H1 (cell line): ENCODE measurements at regions not wholly inside any gene's neighbourhood (a gene's known extent, or its start where the extent isn't known, plus 50 kb on each side); places are given as distances from the start of the nearest gene placed in this dataset.

ENCODE experiments used
- CTCF ChIA-PET: fragments of 300-600 bp; sonication (Branson Sonifier 250); formaldehyde crosslinking; loops from one replicate; lab custom pipeline; 2021; ENCODE audit not compliant: partially characterized antibody; lab: Charles Lee
- POLR2A ChIA-PET: fragments of 300-600 bp; sonication (Branson Sonifier 250); formaldehyde crosslinking; loops from one replicate; lab custom pipeline; 2021; ENCODE audit warnings: inconsistent platforms; ENCODE audit not compliant: partially characterized antibody; lab: Charles Lee
- DNase-seq, 2 experiments: peaks; one replicate each; pipeline versions ENCODE4 v3.0.0 to v3.0.0-alpha.2; 2010 to 2022; ENCODE audit warnings: low spot score in 2 of 2, low read depth in 1 of 2, mixed read lengths in 1 of 2
- FAIRE-seq: peaks from 2 replicates; lab custom pipeline; 2011; peaks lifted over from hg19 to GRCh38; lab: Jason Lieb, UNC
- H2AFZ ChIP-seq: 2 replicates; pipeline ENCODE4 v1.8.1; 2012; ENCODE audit warnings: low read length, inconsistent platforms
- H2AK5ac ChIP-seq: 2 replicates; pipeline ENCODE4 v1.6.1; 2013; ENCODE audit warnings: low read depth, low read length
- H2BK120ac ChIP-seq: replicated peaks from 2 replicates; pipeline ENCODE3; 2013; ENCODE audit warnings: low read depth, low read length, inconsistent platforms
- H2BK12ac ChIP-seq: 2 replicates; pipeline ENCODE4 v1.6.1; 2013; ENCODE audit warnings: low read depth, low read length
- H2BK15ac ChIP-seq: 2 replicates; pipeline ENCODE4 v1.6.1; 2013; ENCODE audit warnings: low read length
- H2BK20ac ChIP-seq: 2 replicates; pipeline ENCODE4 v1.6.1; 2013; ENCODE audit warnings: low read length
- H2BK5ac ChIP-seq: 2 replicates; pipeline ENCODE4 v1.6.1; 2013; ENCODE audit warnings: low read depth, low read length
- H3K14ac ChIP-seq: 2 replicates; pipeline ENCODE4 v1.6.1; 2013; ENCODE audit warnings: inconsistent platforms; ENCODE audit not compliant: insufficient read length
- H3K18ac ChIP-seq: 2 replicates; pipeline ENCODE4 v1.6.1; 2013; ENCODE audit warnings: low read length; ENCODE audit errors: extremely low read depth
- H3K23ac ChIP-seq: 2 replicates; pipeline ENCODE4 v1.6.1; 2013; ENCODE audit warnings: inconsistent platforms; ENCODE audit not compliant: insufficient read length
- H3K23me2 ChIP-seq: 2 replicates; pipeline ENCODE4 v1.6.1; 2013; ENCODE audit warnings: low read depth, low read length
- H3K27ac ChIP-seq: 2 replicates; pipeline ENCODE4 v1.6.1; 2011; ENCODE audit warnings: low read depth, low read length, inconsistent platforms
- H3K27me3 ChIP-seq, 4 experiments: replicated peaks in 1 of 4; 1 replicate in 1 of 4; 2 replicates in 3 of 4; pipeline versions ENCODE4 v1.6.1 to v1.8.1; 2011 to 2013; ENCODE audit warnings: low read length in 3 of 4, mild to moderate bottlenecking in 3 of 4, inconsistent platforms in 2 of 4, mixed read lengths in 2 of 4, moderate library complexity in 1 of 4; ENCODE audit not compliant: control insufficient read depth in 3 of 4, insufficient read depth in 3 of 4; ENCODE audit errors: extremely low read depth in 1 of 4
- H3K36me3 ChIP-seq, 4 experiments: 2 replicates each; pipeline versions ENCODE4 v1.6.1 to v1.8.1; 2011 to 2013; ENCODE audit warnings: mild to moderate bottlenecking in 4 of 4, low read length in 3 of 4, moderate library complexity in 2 of 4, control low read depth in 1 of 4, inconsistent platforms in 1 of 4; ENCODE audit not compliant: insufficient read depth in 4 of 4, control insufficient read depth in 2 of 4
- H3K4ac ChIP-seq: replicated peaks from 2 replicates; pipeline ENCODE3; 2013; ENCODE audit warnings: low read length, low read depth, mixed read lengths, inconsistent platforms; ENCODE audit not compliant: insufficient read length
- H3K4me1 ChIP-seq, 4 experiments: replicated peaks in 1 of 4; 1 replicate in 1 of 4; 2 replicates in 3 of 4; pipeline versions ENCODE4 v1.6.1 to v1.8.1; 2011 to 2013; ENCODE audit warnings: low read length in 3 of 4, inconsistent platforms in 2 of 4, mixed read lengths in 1 of 4; ENCODE audit not compliant: insufficient read depth in 4 of 4, control insufficient read depth in 3 of 4
- H3K4me2 ChIP-seq, 2 experiments: 2 replicates each; pipeline versions ENCODE4 v1.6.1 to v1.8.1; 2011 to 2013; ENCODE audit warnings: low read depth in 2 of 2, low read length in 2 of 2, control low read depth in 1 of 2, inconsistent platforms in 1 of 2, mild to moderate bottlenecking in 1 of 2; ENCODE audit not compliant: insufficient read depth in 1 of 2
- H3K4me3 ChIP-seq, 4 experiments: fragments of 200-600, 300-600 bp in 1 of 4; sonication (generic), shearing (Covaris generic), sonication (Bioruptor Twin) in 1 of 4; 2 replicates each; pipeline versions ENCODE4 v1.5.1 to v1.8.1; 2011 to 2016; ENCODE audit warnings: low read length in 4 of 4, low read depth in 3 of 4, control low read depth in 2 of 4, inconsistent platforms in 2 of 4, mild to moderate bottlenecking in 2 of 4, mixed read lengths in 1 of 4, moderate library complexity in 1 of 4; ENCODE audit not compliant: insufficient read depth in 2 of 4; ENCODE audit errors: extremely low read depth in 1 of 4
- H3K56ac ChIP-seq: replicated peaks from 2 replicates; pipeline ENCODE3; 2013; ENCODE audit warnings: low read depth, mild to moderate bottlenecking, mixed read lengths, low read length, inconsistent platforms; ENCODE audit not compliant: insufficient read length
- H3K79me1 ChIP-seq: 2 replicates; pipeline ENCODE4 v1.6.1; 2013; ENCODE audit warnings: low read depth, low read length, control low read depth
- H3K79me2 ChIP-seq, 2 experiments: 2 replicates each; pipeline versions ENCODE4 v1.6.1 to v1.8.1; 2012 to 2013; ENCODE audit warnings: low read length in 2 of 2, mild to moderate bottlenecking in 2 of 2, inconsistent platforms in 1 of 2; ENCODE audit not compliant: insufficient read depth in 2 of 2, control insufficient read depth in 1 of 2
- H3K9ac ChIP-seq, 4 experiments: replicated peaks in 1 of 4; 1 replicate in 1 of 4; 2 replicates in 3 of 4; pipeline versions ENCODE4 v1.6.1 to v1.8.1; 2011 to 2013; ENCODE audit warnings: low read depth in 3 of 4, low read length in 3 of 4, control low read depth in 2 of 4, mild to moderate bottlenecking in 2 of 4, moderate library complexity in 2 of 4, inconsistent platforms in 1 of 4; ENCODE audit errors: extremely low read depth in 1 of 4
- H3K9me3 ChIP-seq, 2 experiments: 2 replicates each; pipeline versions ENCODE4 v1.6.1 to v1.8.1; 2012 to 2013; ENCODE audit warnings: mild to moderate bottlenecking in 2 of 2, moderate library complexity in 2 of 2, control low read depth in 1 of 2, inconsistent platforms in 1 of 2, low read depth in 1 of 2, low read length in 1 of 2, mixed read lengths in 1 of 2; ENCODE audit not compliant: insufficient read depth in 2 of 2
- H4K20me1 ChIP-seq, 2 experiments: replicated peaks in 1 of 2; 2 replicates each; pipeline versions ENCODE3 to v1.8.1; 2011 to 2013; ENCODE audit warnings: inconsistent platforms in 2 of 2, low read length in 2 of 2, mild to moderate bottlenecking in 1 of 2; ENCODE audit not compliant: insufficient read depth in 2 of 2, control insufficient read depth in 1 of 2
- H4K5ac ChIP-seq: 2 replicates; pipeline ENCODE4 v1.6.1; 2013; ENCODE audit warnings: low read length, low read depth, mixed read lengths, inconsistent platforms; ENCODE audit not compliant: insufficient read length
- H4K8ac ChIP-seq: 2 replicates; pipeline ENCODE4 v1.8.0; 2013; ENCODE audit warnings: mild to moderate bottlenecking, moderate library complexity, low read length, inconsistent platforms; ENCODE audit not compliant: insufficient read depth; ENCODE audit errors: extremely low read depth
- H4K91ac ChIP-seq: replicated peaks from 2 replicates; pipeline ENCODE3; 2013; ENCODE audit warnings: low read length, mixed read lengths, inconsistent platforms; ENCODE audit not compliant: insufficient read length
- BRCA1 ChIP-seq: IDR thresholded peaks from 2 replicates; pipeline ENCODE4 v1.6.1; 2012; ENCODE audit warnings: low read depth, low read length, improper control_type of control experiment
- CBX5 ChIP-seq: fragments of 300-800, 300-1000 bp; sonication (generic); IDR thresholded peaks from 2 replicates; pipeline ENCODE4 v1.7.1; 2016; ENCODE audit warnings: antibody characterized with exemption, low read length, low read depth
- EP300 ChIP-seq, 2 experiments: IDR thresholded peaks; 1 replicate in 1 of 2; 2 replicates in 1 of 2; pipeline ENCODE4 v1.6.1; 2011 to 2012; ENCODE audit warnings: low read depth in 2 of 2, low read length in 2 of 2, mild to moderate bottlenecking in 2 of 2, borderline replicate concordance in 1 of 2, inconsistent platforms in 1 of 2, moderate library complexity in 1 of 2
- EZH2 ChIP-seq: fragments of 200-600 bp; sonication (generic); IDR thresholded peaks from 2 replicates; pipeline ENCODE4 v1.7.1; 2012; ENCODE audit warnings: low read depth, mild to moderate bottlenecking, moderate library complexity, low read length, inconsistent platforms; ENCODE audit not compliant: severe bottlenecking
- FOSL1 ChIP-seq: IDR thresholded peaks from 2 replicates; pipeline ENCODE4 v1.6.1; 2011; ENCODE audit warnings: mild to moderate bottlenecking, low read depth, low read length, moderate library complexity; ENCODE audit not compliant: insufficient read depth
- GTF2F1 ChIP-seq: IDR thresholded peaks from 2 replicates; pipeline ENCODE4 v1.6.1; 2012; ENCODE audit warnings: low read depth, low read length, improper control_type of control experiment, borderline replicate concordance
- HDAC2 ChIP-seq, 2 experiments: fragments of 300-600 bp in 1 of 2; sonication (generic) in 1 of 2; IDR thresholded peaks; 2 replicates each; pipeline ENCODE4 v1.6.1; 2011 to 2012; ENCODE audit warnings: low read depth in 2 of 2, low read length in 2 of 2, mild to moderate bottlenecking in 2 of 2, moderate library complexity in 2 of 2, borderline replicate concordance in 1 of 2, inconsistent platforms in 1 of 2
- POU5F1 ChIP-seq: IDR thresholded peaks from 2 replicates; pipeline ENCODE4 v1.6.1; 2011; ENCODE audit warnings: low read depth, mild to moderate bottlenecking, low read length, moderate library complexity
- RBBP5 ChIP-seq: IDR thresholded peaks from 2 replicates; pipeline ENCODE4 v1.7.1; 2012; ENCODE audit warnings: low read depth, mild to moderate bottlenecking, inconsistent platforms, low read length, moderate library complexity, borderline replicate concordance
- YY1 ChIP-seq: IDR thresholded peaks from 2 replicates; pipeline ENCODE4 v1.6.1; 2011; ENCODE audit warnings: low read depth, mild to moderate bottlenecking, low read length
- WGBS, 2 experiments: shearing (Covaris generic) in 1 of 2; methylation state at CpG; one replicate each; pipeline versions ENCODE4 v1.1.6 to v1.1.7; 2013 to 2015; ENCODE audit warnings: low lambda C conversion rate in 2 of 2, mixed read lengths in 2 of 2, inconsistent platforms in 1 of 2, low coverage in 1 of 2, missing lambda C conversion rate in 1 of 2; ENCODE audit not compliant: insufficient replicate concordance in 2 of 2, insufficient coverage in 1 of 2, insufficient read length in 1 of 2; ENCODE audit errors: extremely low coverage in 1 of 2, missing lambda C conversion rate in 1 of 2; 5-methylcytosine and 5-hydroxymethylcytosine counted together
- TF ChIP-seq, protein P1 (sequence below): IDR thresholded peaks from 2 replicates; pipeline ENCODE4 v1.6.1; 2012; ENCODE audit warnings: inconsistent platforms
- TF ChIP-seq, protein P2 (sequence below): IDR thresholded peaks from 2 replicates; pipeline ENCODE4 v1.6.1; 2012; ENCODE audit warnings: low read length, inconsistent platforms

DNA sequence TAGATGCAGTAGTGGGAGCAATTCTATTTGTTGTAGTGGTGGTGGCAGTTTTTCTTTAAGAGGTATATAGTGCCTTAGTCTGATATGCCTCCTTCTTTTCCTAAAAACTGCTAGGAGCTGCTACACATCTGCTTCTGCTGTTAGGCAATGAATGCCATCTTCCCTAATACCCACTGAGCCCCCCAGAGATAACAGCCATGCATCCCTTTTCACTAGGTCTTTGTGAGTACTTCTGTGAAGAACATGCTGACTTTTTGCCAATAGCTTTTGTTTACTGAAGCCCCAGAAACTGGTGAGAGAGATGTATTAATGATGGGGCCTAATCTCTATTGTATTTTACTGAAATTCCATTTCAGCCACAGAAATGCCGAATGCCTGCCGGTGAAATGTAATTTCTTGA is 92.6 kb upstream of the CHL1 start:
- 87% methylated on average over 2 of the region's 2 CpGs; no CpG with 5 or more reads in 1 of the 2 experiments for whole genome bisulfite sequencing, 2 experiments
- no peak for DNase-seq
- TF ChIP-seq HDAC2 (IDR thresholded peaks at IDR 0.05; ENCODE audit: borderline replicate concordance in 1 of 2, low read depth in 2 of 2, low read length in 2 of 2), result no peak
- TF ChIP-seq FOSL1, result no peak
- TF ChIP-seq EP300 (IDR thresholded peaks at IDR 0.05; ENCODE audit: borderline replicate concordance in 1 of 2, low read depth in 2 of 2, low read length in 2 of 2), result no peak
- TF ChIP-seq EZH2, result no peak
- TF ChIP-seq, protein P1, sequence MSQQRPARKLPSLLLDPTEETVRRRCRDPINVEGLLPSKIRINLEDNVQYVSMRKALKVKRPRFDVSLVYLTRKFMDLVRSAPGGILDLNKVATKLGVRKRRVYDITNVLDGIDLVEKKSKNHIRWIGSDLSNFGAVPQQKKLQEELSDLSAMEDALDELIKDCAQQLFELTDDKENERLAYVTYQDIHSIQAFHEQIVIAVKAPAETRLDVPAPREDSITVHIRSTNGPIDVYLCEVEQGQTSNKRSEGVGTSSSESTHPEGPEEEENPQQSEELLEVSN, result no peak
- TF ChIP-seq BRCA1, result no peak
- no peak for TF ChIP-seq RBBP5
- TF ChIP-seq, protein P2, sequence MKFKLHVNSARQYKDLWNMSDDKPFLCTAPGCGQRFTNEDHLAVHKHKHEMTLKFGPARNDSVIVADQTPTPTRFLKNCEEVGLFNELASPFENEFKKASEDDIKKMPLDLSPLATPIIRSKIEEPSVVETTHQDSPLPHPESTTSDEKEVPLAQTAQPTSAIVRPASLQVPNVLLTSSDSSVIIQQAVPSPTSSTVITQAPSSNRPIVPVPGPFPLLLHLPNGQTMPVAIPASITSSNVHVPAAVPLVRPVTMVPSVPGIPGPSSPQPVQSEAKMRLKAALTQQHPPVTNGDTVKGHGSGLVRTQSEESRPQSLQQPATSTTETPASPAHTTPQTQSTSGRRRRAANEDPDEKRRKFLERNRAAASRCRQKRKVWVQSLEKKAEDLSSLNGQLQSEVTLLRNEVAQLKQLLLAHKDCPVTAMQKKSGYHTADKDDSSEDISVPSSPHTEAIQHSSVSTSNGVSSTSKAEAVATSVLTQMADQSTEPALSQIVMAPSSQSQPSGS, result no peak
- no peak for TF ChIP-seq POU5F1
- TF ChIP-seq CBX5, result no peak
- no peak for TF ChIP-seq GTF2F1
- no peak for TF ChIP-seq YY1

More for the DNA sequence above, 92.6 kb upstream of the CHL1 start:
- no peak overlapping the region for H2AFZ ChIP-seq
- H3K23ac ChIP-seq, result no peak overlapping the region
- no peak overlapping the region for H2BK120ac ChIP-seq
- H2AK5ac ChIP-seq, result no peak overlapping the region
- no peaks in the 10 kb centered on the region for H3K79me1 ChIP-seq
- H2BK12ac ChIP-seq, result no peak overlapping the region
- no peaks in the 10 kb centered on the region for H3K23me2 ChIP-seq
- H3K4me3 ChIP-seq, result no peak overlapping the region
- H3K27me3 ChIP-seq, result no peaks in the 10 kb centered on the region
- H2BK5ac ChIP-seq, result no peak overlapping the region
- no peak overlapping the region for H3K18ac ChIP-seq
- no peak overlapping the region for H2BK15ac ChIP-seq
- H4K8ac ChIP-seq, result no peak overlapping the region
- no peak overlapping the region for H3K27ac ChIP-seq
- H3K4me2 ChIP-seq, result no peak overlapping the region
- H3K9ac ChIP-seq, result no peak overlapping the region
- no peak overlapping the region for H4K5ac ChIP-seq
- no peak overlapping the region for H3K56ac ChIP-seq
- peaks cover 0 to 10% (median 6%) of the 10 kb centered on the region in 4 experiments; a peak in 4 of 7 replicates for H3K4me1 ChIP-seq
- H3K36me3 ChIP-seq, result no peaks in the 10 kb centered on the region
- H2BK20ac ChIP-seq, result no peak overlapping the region
- H3K14ac ChIP-seq, result no peak overlapping the region
- no peak overlapping the region for H3K4ac ChIP-seq
- no peaks in the 10 kb centered on the region for H3K9me3 ChIP-seq
- H3K79me2 ChIP-seq, result no peaks in the 10 kb centered on the region
- H4K91ac ChIP-seq, result no peak overlapping the region
- ChIA-PET CTCF (no interaction called here), POLR2A (no interaction called here)
- no peaks in the 10 kb centered on the region for H4K20me1 ChIP-seq
- no peak for FAIRE-seq
